HT-29 (cell line): ENCODE measurements at regions not wholly inside any gene's neighbourhood (a gene's known extent, or its start where the extent isn't known, plus 50 kb on each side); places are given as distances from the start of the nearest gene placed in this dataset.

Experiments
- DNase-seq: peaks from one replicate; pipeline ENCODE4 v3.0.0-alpha.2; 2015; ENCODE audit warnings: low spot score

- no peak for DNase-seq
These were observed 619.1 kb upstream of the DAB2 start for GRCh38 chr5:40043916-40044315.

GRCh38 chr5:40041452-40041851, 616.7 kb upstream of the DAB2 start:
- no peak for DNase-seq

- no peak for DNase-seq
These were observed 612.9 kb upstream of the DAB2 start for GRCh38 chr5:40037713-40038112.

GRCh38 chr5:40034441-40034840, 609.7 kb upstream of the DAB2 start:
- no peak for DNase-seq

GRCh38 chr5:40033411-40033810, 608.6 kb upstream of the DAB2 start:
- no peak for DNase-seq

GRCh38 chr5:40033009-40033408, 608.2 kb upstream of the DAB2 start:
- DNase-seq, result no peak

- DNase-seq, result no peak
These were observed 605.9 kb upstream of the DAB2 start for GRCh38 chr5:40030661-40031060.

- DNase-seq, result no peak
These were observed 605.1 kb upstream of the DAB2 start for GRCh38 chr5:40029711-40030495.

GRCh38 chr5:40027400-40027799, 602.6 kb upstream of the DAB2 start:
- no peak for DNase-seq

GRCh38 chr5:40025586-40025985, 600.8 kb upstream of the DAB2 start:
- no peak for DNase-seq

GRCh38 chr5:40022057-40022456, 597.3 kb upstream of the DAB2 start:
- DNase-seq, result no peak

GRCh38 chr5:40021007-40021406, 596.2 kb upstream of the DAB2 start:
- peak; percentile 18 for DNase-seq

- DNase-seq, result no peak
These were observed 593.1 kb upstream of the DAB2 start for GRCh38 chr5:40017918-40018317.

GRCh38 chr5:40017135-40017534, 592.4 kb upstream of the DAB2 start:
- no peak for DNase-seq

- no peak for DNase-seq
These were observed 585.7 kb upstream of the DAB2 start for GRCh38 chr5:40010436-40010835.

GRCh38 chr5:40006260-40006659, 581.5 kb upstream of the DAB2 start:
- DNase-seq, result no peak

GRCh38 chr5:40001796-40002195, 577.0 kb upstream of the DAB2 start:
- DNase-seq, result no peak

GRCh38 chr5:39998518-39998917, 573.7 kb upstream of the DAB2 start:
- DNase-seq, result no peak

- DNase-seq, result no peak
These were observed 571.2 kb upstream of the DAB2 start for GRCh38 chr5:39995990-39996389.

- no peak for DNase-seq
These were observed 567.9 kb upstream of the DAB2 start for GRCh38 chr5:39992617-39993202.

GRCh38 chr5:39986614-39987013, 561.8 kb upstream of the DAB2 start:
- no peak for DNase-seq

GRCh38 chr5:39980056-39980455, 555.3 kb upstream of the DAB2 start:
- no peak for DNase-seq

- DNase-seq, result no peak
These were observed 552.4 kb upstream of the DAB2 start for GRCh38 chr5:39977066-39977655.
